Glutamatergic neuron (in vitro differentiated cells): ENCODE measurements at regions not wholly inside any gene's neighbourhood (a gene's known extent, or its start where the extent isn't known, plus 50 kb on each side); places are given as distances from the start of the nearest gene placed in this dataset.

ENCODE experiments used
- DNase-seq: peaks from one replicate; pipeline ENCODE4 v3.0.0; 2022
- H3K27ac Mint-ChIP-seq: one replicate; pipeline ENCODE4 v1.8.0; 2020; ENCODE audit warnings: mild to moderate bottlenecking, mixed read lengths, inconsistent platforms; ENCODE audit not compliant: unreplicated experiment
- H3K27me3 Mint-ChIP-seq: one replicate; pipeline ENCODE4 v1.8.0; 2020; ENCODE audit warnings: mild to moderate bottlenecking, moderate library complexity, mixed read lengths, inconsistent platforms; ENCODE audit not compliant: unreplicated experiment
- H3K36me3 Mint-ChIP-seq: one replicate; pipeline ENCODE4 v1.8.0; 2020; ENCODE audit warnings: mild to moderate bottlenecking, mixed read lengths, inconsistent platforms; ENCODE audit not compliant: unreplicated experiment
- H3K4me1 Mint-ChIP-seq: one replicate; pipeline ENCODE4 v1.8.0; 2020; ENCODE audit warnings: mild to moderate bottlenecking, low read depth, mixed read lengths, inconsistent platforms; ENCODE audit not compliant: unreplicated experiment
- H3K4me3 Mint-ChIP-seq: one replicate; pipeline ENCODE4 v1.8.0; 2020; ENCODE audit warnings: mild to moderate bottlenecking, mixed read lengths, inconsistent platforms; ENCODE audit not compliant: unreplicated experiment
- H3K9me3 Mint-ChIP-seq: one replicate; pipeline ENCODE4 v1.8.0; 2020; ENCODE audit warnings: mild to moderate bottlenecking, moderate library complexity, mixed read lengths, inconsistent platforms; ENCODE audit not compliant: unreplicated experiment
- CTCF ChIP-seq: fragments of 200-600 bp; sonication (generic); IDR thresholded peaks from one replicate; pipeline ENCODE4 v1.5.0; 2021; ENCODE audit not compliant: partially characterized antibody, unreplicated experiment

- H3K36me3 Mint-ChIP-seq = no peaks in the 10 kb centered on the region
- H3K27ac Mint-ChIP-seq = no peak overlapping the region
These were observed 1077.2 kb downstream of the TTLL7 start for GRCh38 chr1:82921759-82922158.

GRCh38 chr1:82920418-82921248 lies 1078.3 kb downstream of the TTLL7 start:
- H3K4me3 Mint-ChIP-seq = no peak overlapping the region
- no peak overlapping the region for H3K27ac Mint-ChIP-seq
- H3K27me3 Mint-ChIP-seq = no peaks in the 10 kb centered on the region
- H3K36me3 Mint-ChIP-seq = no peaks in the 10 kb centered on the region
- no peak for TF ChIP-seq CTCF
- no peak for DNase-seq
- H3K9me3 Mint-ChIP-seq = no peaks in the 10 kb centered on the region
- peaks cover 11% of the 10 kb centered on the region for H3K4me1 Mint-ChIP-seq

More at GRCh38 chr1:82921759-82922158, 1077.2 kb downstream of the TTLL7 start:
- H3K9me3 Mint-ChIP-seq = no peaks in the 10 kb centered on the region
- peaks cover 9% of the 10 kb centered on the region for H3K4me1 Mint-ChIP-seq
- no peak overlapping the region for H3K4me3 Mint-ChIP-seq
- no peak for DNase-seq
- H3K27me3 Mint-ChIP-seq = no peaks in the 10 kb centered on the region
- no peak for TF ChIP-seq CTCF

- Mint-ChIP-seq H3K4me3 (no peak overlapping the region), H3K27me3 (no peaks in the 10 kb centered on the region)
- no peak for DNase-seq
These were observed 1079.1 kb downstream of the TTLL7 start for GRCh38 chr1:82919837-82920236.

GRCh38 chr1:82907313-82907712 lies 1091.6 kb downstream of the TTLL7 start:
- Mint-ChIP-seq H3K4me3 (no peak overlapping the region), H3K36me3 (no peaks in the 10 kb centered on the region), H3K9me3 (no peaks in the 10 kb centered on the region), H3K4me1 (no peaks in the 10 kb centered on the region), H3K27ac (no peak overlapping the region), H3K27me3 (no peaks in the 10 kb centered on the region)
- DNase-seq = no peak
- no peak for TF ChIP-seq CTCF

More at GRCh38 chr1:82919837-82920236, 1079.1 kb downstream of the TTLL7 start:
- H3K36me3 Mint-ChIP-seq = no peaks in the 10 kb centered on the region
- peaks cover 2% of the 10 kb centered on the region for H3K9me3 Mint-ChIP-seq
- no peak overlapping the region for H3K27ac Mint-ChIP-seq
- TF ChIP-seq CTCF = no peak
- peaks cover 18% of the 10 kb centered on the region for H3K4me1 Mint-ChIP-seq

DNA sequence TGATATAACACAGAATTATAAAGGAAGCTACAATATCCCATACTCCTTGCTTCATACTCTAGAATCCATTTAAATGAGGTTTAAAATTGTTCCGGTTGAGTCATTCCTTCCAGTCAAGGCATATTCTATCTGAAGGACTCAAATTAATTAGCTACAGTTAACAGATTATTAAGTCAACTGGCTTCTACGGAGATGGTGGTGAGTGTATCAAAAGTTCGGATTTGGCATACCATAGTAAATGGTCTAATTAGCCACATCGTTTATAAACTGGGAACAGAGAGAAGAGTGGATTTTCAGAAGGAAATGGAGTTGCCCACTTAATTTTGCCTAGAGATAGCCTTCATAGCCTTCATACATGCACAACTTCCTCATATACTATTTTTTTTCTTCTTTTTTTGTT lies 1095.3 kb downstream of the TTLL7 start:
- H3K4me1 Mint-ChIP-seq = no peaks in the 10 kb centered on the region
- H3K27ac Mint-ChIP-seq = no peak overlapping the region
- H3K36me3 Mint-ChIP-seq = no peaks in the 10 kb centered on the region
- no peaks in the 10 kb centered on the region for H3K9me3 Mint-ChIP-seq
- H3K27me3 Mint-ChIP-seq = no peaks in the 10 kb centered on the region
- TF ChIP-seq CTCF = no peak
- no peak overlapping the region for H3K4me3 Mint-ChIP-seq
- DNase-seq = no peak
